Spleen (tissue), 11 donors: ENCODE measurements at regions not wholly inside any gene's neighbourhood (a gene's known extent, or its start where the extent isn't known, plus 50 kb on each side); places are given as distances from the start of the nearest gene placed in this dataset.

ENCODE experiments used
- DNase-seq: peaks from one replicate; pipeline ENCODE4 v3.0.0-alpha.2; 2020
- H3K27ac ChIP-seq, 8 donors: fragments of 200-600 bp; sonication (generic) in 7 of 8; 1 replicate in 4 of 8; 2 replicates in 4 of 8; pipeline versions ENCODE4 v1.5.0 to v1.8.0; 2016 to 2021; ENCODE audit warnings: inconsistent platforms in 4 of 8, mild to moderate bottlenecking in 4 of 8, moderate library complexity in 1 of 8
- H3K27me3 ChIP-seq, 7 donors: fragments of 200-600 bp; sonication (generic) in 6 of 7; replicated peaks in 1 of 7; 1 replicate in 4 of 7; 2 replicates in 3 of 7; pipeline versions ENCODE4 v1.5.0 to v1.8.0; 2016 to 2021; ENCODE audit warnings: inconsistent platforms in 3 of 7, mild to moderate bottlenecking in 1 of 7
- H3K36me3 ChIP-seq, 6 donors: fragments of 200-600 bp; sonication (generic) in 5 of 6; 1 replicate in 4 of 6; 2 replicates in 2 of 6; pipeline versions ENCODE4 v1.5.0 to v1.8.0; 2016 to 2021; ENCODE audit warnings: inconsistent platforms in 2 of 6
- H3K4me1 ChIP-seq, 6 donors: fragments of 200-600 bp; sonication (generic) in 5 of 6; 1 replicate in 3 of 6; 2 replicates in 3 of 6; pipeline versions ENCODE4 v1.5.0 to v1.8.0; 2016 to 2021; ENCODE audit warnings: inconsistent platforms in 3 of 6
- H3K4me3 ChIP-seq, 8 donors: fragments of 200-600 bp; sonication (generic) in 7 of 8; 1 replicate in 4 of 8; 2 replicates in 4 of 8; pipeline versions ENCODE4 v1.5.0 to v1.8.0; 2016 to 2021; ENCODE audit warnings: inconsistent platforms in 4 of 8, mild to moderate bottlenecking in 4 of 8, moderate library complexity in 2 of 8
- H3K9me3 ChIP-seq, 8 donors: fragments of 200-600 bp; sonication (generic) in 7 of 8; 1 replicate in 4 of 8; 2 replicates in 4 of 8; pipeline versions ENCODE4 v1.5.0 to v1.8.0; 2016 to 2021; ENCODE audit warnings: inconsistent platforms in 4 of 8
- POLR2A ChIP-seq, 3 donors: fragments of 450-650 bp; IDR thresholded peaks; one replicate each; pipeline ENCODE4 v1.5.1; 2017; ENCODE audit warnings: antibody characterized with exemption in 3 of 3, mild to moderate bottlenecking in 1 of 3
- POLR2AphosphoS5 ChIP-seq, 3 donors: sonication (generic); formaldehyde crosslinking; IDR thresholded peaks; one replicate each; pipeline ENCODE4 v1.5.1; 2017; ENCODE audit warnings: antibody characterized with exemption in 3 of 3
- WGBS, 5 donors: extraction: QIAGEN DNeasy Blood & Tissue Kit in 3 of 5; methylation state at CpG; one replicate each; pipeline versions ENCODE4 v1.1.5 to v1.1.7; 2013 to 2018; 5-methylcytosine and 5-hydroxymethylcytosine counted together
- intact Hi-C: fragments of 100-400 bp; cut with DNase I; formaldehyde crosslinking; loops from one replicate; pipeline ENCODE4 v1.15.0; 2023; ENCODE audit warnings: low total_unique reads
- small RNA-seq, 4 donors: library from RNA; depleted of rRNA; stranded (forward); fragments of <200 nt; gene quantifications; one replicate each; pipeline ENCODE3, GENCODE V24; 2016
- TF ChIP-seq, protein P1 (sequence below), 11 experiments: fragments of 200-600 bp in 7 of 11; fragments of 450-650 bp in 4 of 11; sonication (generic) in 4 of 11; IDR thresholded peaks in 8 of 11; conservative IDR thresholded peaks in 3 of 11; 1 replicate in 7 of 11; 2 replicates in 4 of 11; pipeline versions ENCODE4 v1.4.0 to v1.8.0; 2016 to 2021; ENCODE audit warnings: antibody characterized with exemption in 11 of 11, inconsistent platforms in 4 of 11, mild to moderate bottlenecking in 1 of 11
- donor health status: healthy with polysubstance abuse.
- donor health status: DM: no; HTN: no; CAD: no; lungs with moderate emphysema.
- donor health status: DM: no; HTN: no; CAD: no.
- donor health status: Bipolar disorder and iron deficiency.
- donor health status: healthy.
- donor health status: DM: no; HTN: no; CAD: no.
- donor health status: DM: yes; HTN: yes; CAD: no.

GRCh38 chr18:2482706-2483475, 88.4 kb downstream of the METTL4 start:
- Histone ChIP-seq H3K9me3 (no peaks in the 10 kb centered on the region), H3K36me3 (no peaks in the 10 kb centered on the region), H3K27ac (no peak overlapping the region), H3K27me3 (no peaks in the 10 kb centered on the region), H3K4me3 (no peak overlapping the region), H3K4me1 (no peaks in the 10 kb centered on the region)
- WGBS, 5 donors, result 91 to 100% (median 96%) methylated on average over 2 of the region's 2 CpGs
- DNase-seq, result no peak
- TF ChIP-seq POLR2A (IDR thresholded peaks at IDR 0.05) (no peak), POLR2AphosphoS5 (IDR thresholded peaks at IDR 0.05) (no peak)
- TF ChIP-seq, protein P1, sequence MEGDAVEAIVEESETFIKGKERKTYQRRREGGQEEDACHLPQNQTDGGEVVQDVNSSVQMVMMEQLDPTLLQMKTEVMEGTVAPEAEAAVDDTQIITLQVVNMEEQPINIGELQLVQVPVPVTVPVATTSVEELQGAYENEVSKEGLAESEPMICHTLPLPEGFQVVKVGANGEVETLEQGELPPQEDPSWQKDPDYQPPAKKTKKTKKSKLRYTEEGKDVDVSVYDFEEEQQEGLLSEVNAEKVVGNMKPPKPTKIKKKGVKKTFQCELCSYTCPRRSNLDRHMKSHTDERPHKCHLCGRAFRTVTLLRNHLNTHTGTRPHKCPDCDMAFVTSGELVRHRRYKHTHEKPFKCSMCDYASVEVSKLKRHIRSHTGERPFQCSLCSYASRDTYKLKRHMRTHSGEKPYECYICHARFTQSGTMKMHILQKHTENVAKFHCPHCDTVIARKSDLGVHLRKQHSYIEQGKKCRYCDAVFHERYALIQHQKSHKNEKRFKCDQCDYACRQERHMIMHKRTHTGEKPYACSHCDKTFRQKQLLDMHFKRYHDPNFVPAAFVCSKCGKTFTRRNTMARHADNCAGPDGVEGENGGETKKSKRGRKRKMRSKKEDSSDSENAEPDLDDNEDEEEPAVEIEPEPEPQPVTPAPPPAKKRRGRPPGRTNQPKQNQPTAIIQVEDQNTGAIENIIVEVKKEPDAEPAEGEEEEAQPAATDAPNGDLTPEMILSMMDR (IDR thresholded peaks at IDR 0.05 in 8 of 11, conservative IDR thresholded peaks at IDR 0.05 in 3 of 11), result no peak
- intact Hi-C loops, result no loop called here

- 70 to 86% (median 77%) methylated on average over 1 of the region's 1 CpG for WGBS, 5 donors
- intact Hi-C loops, result no loop called here
- TF ChIP-seq POLR2A (IDR thresholded peaks at IDR 0.05) (no peak), POLR2AphosphoS5 (IDR thresholded peaks at IDR 0.05) (no peak)
- TF ChIP-seq, protein P1 (IDR thresholded peaks at IDR 0.05 in 8 of 11, conservative IDR thresholded peaks at IDR 0.05 in 3 of 11), result no peak
- Histone ChIP-seq H3K36me3 (no peaks in the 10 kb centered on the region), H3K27me3 (peaks cover 0 to 5% (median 0%) of the 10 kb centered on the region in 7 donors), H3K27ac (peak overlapping the region in 1 of 8 donors; percentile 30), H3K4me3 (no peak overlapping the region), H3K9me3 (no peaks in the 10 kb centered on the region), H3K4me1 (no peaks in the 10 kb centered on the region)
- DNase-seq, result no peak
Measured at GRCh38 chr18:2485983-2486382, 85.3 kb downstream of the METTL4 start.

- WGBS, 5 donors, result 32 to 50% (median 41%) methylated on average over 4 of the region's 4 CpGs
- Histone ChIP-seq H3K4me3 (no peak overlapping the region), H3K36me3 (no peaks in the 10 kb centered on the region), H3K27me3 (peaks cover 0 to 5% (median 0%) of the 10 kb centered on the region in 7 donors), H3K4me1 (no peaks in the 10 kb centered on the region), H3K9me3 (no peaks in the 10 kb centered on the region), H3K27ac (peak overlapping the region in 1 of 8 donors; percentile 30)
- intact Hi-C loops, result no loop called here
- TF ChIP-seq, protein P1 (IDR thresholded peaks at IDR 0.05 in 8 of 11, conservative IDR thresholded peaks at IDR 0.05 in 3 of 11), result no peak
- TF ChIP-seq POLR2A (IDR thresholded peaks at IDR 0.05) (no peak), POLR2AphosphoS5 (IDR thresholded peaks at IDR 0.05) (no peak)
- DNase-seq, result no peak
Measured at GRCh38 chr18:2486426-2486825, 84.9 kb downstream of the METTL4 start.

Small RNAs in the stretch of these regions (small RNA-seq; reads per million reads assigned to genes)
- gene AP005119.1 (0 reads per million in 4 donors), gene COX6CP3 (0 reads per million in 4 donors), gene RN7SKP72 (0 reads per million in 4 donors)
